ENCODE measurements at regions not wholly inside any gene's neighbourhood (a gene's known extent, or its start where the extent isn't known, plus 50 kb on each side); places are given as distances from the start of the nearest gene placed in this dataset.

DNA sequence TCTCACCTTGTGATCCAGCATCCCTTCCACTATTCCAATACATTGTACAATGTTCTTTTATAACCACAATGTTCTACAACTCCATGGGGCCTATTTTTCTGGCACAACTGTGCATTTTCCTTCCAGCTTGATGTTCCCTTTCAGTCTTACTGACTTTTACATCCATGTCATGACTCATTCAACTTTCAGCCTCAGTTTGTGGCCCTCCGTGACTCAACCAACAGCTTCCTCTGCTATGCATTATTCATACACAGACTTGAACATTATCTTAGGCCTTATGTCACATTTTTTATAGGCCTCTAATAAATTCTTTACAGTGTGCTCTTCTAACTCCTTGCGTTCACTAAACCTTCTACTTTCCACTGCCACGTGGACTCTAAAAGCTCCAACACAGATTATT lies 119.4 kb upstream of the PRMT6 start:
- Histone ChIP-seq H3K27me3 (ENCODE audit: insufficient read depth, low read length) (no peaks in the 10 kb centered on the region), H2BK20ac (ENCODE audit: low read depth, low read length, poor library complexity, severe bottlenecking) (no peak overlapping the region)

More for the DNA sequence above, 119.4 kb upstream of the PRMT6 start:
- Histone ChIP-seq H3K56ac (ENCODE audit: insufficient read length, low read depth, low read length) (no peak overlapping the region), H3K14ac (ENCODE audit: insufficient read depth, low read length) (no peak overlapping the region), H3K79me1 (ENCODE audit: insufficient read depth, low read depth, low read length, poor library complexity, severe bottlenecking) (no peaks in the 10 kb centered on the region), H3K79me2 (ENCODE audit: insufficient read depth, low read length) (no peaks in the 10 kb centered on the region), H2AK5ac (ENCODE audit: insufficient read length, low read length) (no peak overlapping the region), H2BK5ac (ENCODE audit: insufficient read length, low read length) (no peak overlapping the region), H3K9ac (ENCODE audit: extremely low read depth, insufficient read length, low read length) (no peak overlapping the region), H3K4ac (ENCODE audit: low read depth, low read length) (no peak overlapping the region), H3K23ac (ENCODE audit: insufficient read length, low read depth, low read length) (no peak overlapping the region), H3K4me1 (ENCODE audit: insufficient read depth, low read length) (no peaks in the 10 kb centered on the region), H2BK120ac (ENCODE audit: low read depth, low read length, poor library complexity, severe bottlenecking) (no peak overlapping the region), H2BK15ac (ENCODE audit: low read depth, low read length) (no peak overlapping the region), H3K27ac (ENCODE audit: insufficient read length, low read depth, low read length) (no peak overlapping the region), H3K23me2 (ENCODE audit: insufficient read length, low read depth, low read length, poor library complexity, severe bottlenecking) (no peaks in the 10 kb centered on the region), H2AFZ (ENCODE audit: low read length) (no peak overlapping the region), H3T11ph (ENCODE audit: low read length) (no peak overlapping the region), H4K91ac (ENCODE audit: insufficient read length, low read depth, low read length) (no peak overlapping the region), H3K4me2 (ENCODE audit: insufficient read depth, insufficient read length, low read length) (no peak overlapping the region), H4K8ac (replicated peaks; ENCODE audit: insufficient read length, low read depth, low read length) (no peak overlapping the region), H2BK12ac (ENCODE audit: insufficient read length, low read depth, low read length) (no peak overlapping the region), H3K18ac (ENCODE audit: insufficient read length, low read depth, low read length) (no peak overlapping the region), H3K9me3 (ENCODE audit: control insufficient read depth, low read depth, low read length) (no peaks in the 10 kb centered on the region), H4K5ac (ENCODE audit: insufficient read length, low read depth, low read length) (no peak overlapping the region), H4K20me1 (ENCODE audit: control insufficient read depth, insufficient read depth, insufficient read length) (no peaks in the 10 kb centered on the region)
- Mint-ChIP-seq H3K9me3 (no peaks in the 10 kb centered on the region), H3K27me3 (ENCODE audit: low read depth) (no peaks in the 10 kb centered on the region), H3K4me1 (peaks cover 0 to 10% of the 10 kb centered on the region in 2 experiments; a peak in 2 of 4 replicates), H3K4me3 (no peak overlapping the region), H3K36me3 (ENCODE audit: insufficient read depth in 1 of 3, low read depth in 3 of 3) (no peaks in the 10 kb centered on the region), H3K27ac (no peak overlapping the region)
- WGBS (ENCODE audit: extremely low coverage, insufficient read length, low lambda C conversion rate): no CpG with 5 or more reads among the region's 3 CpGs
- DNase-seq: no peak
- no peak for TF ChIP-seq CTCF (conservative IDR thresholded peaks at IDR 0.05)

All from H9 (cell line).